ENCODE measurements at regions not wholly inside any gene's neighbourhood (a gene's known extent, or its start where the extent isn't known, plus 50 kb on each side); places are given as distances from the start of the nearest gene placed in this dataset.

GRCh38 chr6:120230008-120230407 lies 880.4 kb upstream of the MAN1A1 start:
- Histone ChIP-seq H3K4me3 (replicated peaks; ENCODE audit: insufficient read depth, low read length) (no peak overlapping the region), H3K27ac (replicated peaks) (no peak overlapping the region), H3K27me3 (ENCODE audit: insufficient read depth, poor library complexity, severe bottlenecking) (no peaks in the 10 kb centered on the region)
- no peak for DNase-seq (ENCODE audit: low read depth in 1 of 2, low spot score in 1 of 2)
- no peak for TF ChIP-seq REST (IDR thresholded peaks at IDR 0.05; ENCODE audit: insufficient replicate concordance, low read depth)
- no peak for TF ChIP-seq CTCF (IDR thresholded peaks at IDR 0.05; ENCODE audit: insufficient read depth, low read length)
- TF ChIP-seq GABPA (IDR thresholded peaks at IDR 0.05; ENCODE audit: low read depth): no peak
- no peak for TF ChIP-seq POLR2AphosphoS5 (IDR thresholded peaks at IDR 0.05; ENCODE audit: low read depth)
- TF ChIP-seq SPI1 (IDR thresholded peaks at IDR 0.05; ENCODE audit: borderline replicate concordance, low read depth): no peak

GRCh38 chr6:120228297-120228696 lies 878.7 kb upstream of the MAN1A1 start:
- DNase-seq (ENCODE audit: low read depth in 1 of 2, low spot score in 1 of 2): no peak
- Histone ChIP-seq H3K4me3 (replicated peaks; ENCODE audit: insufficient read depth, low read length) (no peak overlapping the region), H3K27me3 (ENCODE audit: insufficient read depth, poor library complexity, severe bottlenecking) (no peaks in the 10 kb centered on the region), H3K27ac (replicated peaks) (no peak overlapping the region)
- TF ChIP-seq SPI1 (IDR thresholded peaks at IDR 0.05; ENCODE audit: borderline replicate concordance, low read depth) (no peak), REST (IDR thresholded peaks at IDR 0.05; ENCODE audit: insufficient replicate concordance, low read depth) (no peak), CTCF (IDR thresholded peaks at IDR 0.05; ENCODE audit: insufficient read depth, low read length) (no peak), GABPA (IDR thresholded peaks at IDR 0.05; ENCODE audit: low read depth) (no peak), POLR2AphosphoS5 (IDR thresholded peaks at IDR 0.05; ENCODE audit: low read depth) (no peak)

GRCh38 chr6:120219339-120219738 lies 869.8 kb upstream of the MAN1A1 start:
- Histone ChIP-seq H3K27me3 (ENCODE audit: insufficient read depth, poor library complexity, severe bottlenecking) (no peaks in the 10 kb centered on the region), H3K4me3 (replicated peaks; ENCODE audit: insufficient read depth, low read length) (no peak overlapping the region), H3K27ac (replicated peaks) (no peak overlapping the region)
- TF ChIP-seq CTCF (IDR thresholded peaks at IDR 0.05; ENCODE audit: insufficient read depth, low read length): no peak
- TF ChIP-seq SPI1 (IDR thresholded peaks at IDR 0.05; ENCODE audit: borderline replicate concordance, low read depth): no peak
- TF ChIP-seq GABPA (IDR thresholded peaks at IDR 0.05; ENCODE audit: low read depth): no peak
- no peak for TF ChIP-seq REST (IDR thresholded peaks at IDR 0.05; ENCODE audit: insufficient replicate concordance, low read depth)
- no peak for TF ChIP-seq POLR2AphosphoS5 (IDR thresholded peaks at IDR 0.05; ENCODE audit: low read depth)
- no peak for DNase-seq (ENCODE audit: low read depth in 1 of 2, low spot score in 1 of 2)

Data from HL-60 (cell line).